ACHN (cell line): ENCODE measurements at regions not wholly inside any gene's neighbourhood (a gene's known extent, or its start where the extent isn't known, plus 50 kb on each side); places are given as distances from the start of the nearest gene placed in this dataset.

Source experiments
- DNase-seq: peaks from one replicate; pipeline ENCODE4 v3.0.0-alpha.2; 2015
- in situ Hi-C: cut with HindIII; loops from 2 replicates; pipeline ENCODE4 v1.10.0; 2017; ENCODE audit warnings: low sequenced_read_pairs, low pct_ligation_motif_present, low pct_unique_long_range_greater_than_20kb

GRCh38 chr18:60543646-60544045, 171.1 kb upstream of the MC4R start:
- DNase-seq = no peak
- in situ Hi-C loops = no loop called here

GRCh38 chr18:60549338-60549960, 176.9 kb upstream of the MC4R start:
- in situ Hi-C loops = no loop called here
- peak; percentile 78 for DNase-seq

- in situ Hi-C loops = loop anchor here (25.0 kb wide), 1 partner anchor 566 kb away; no protein-coding TSS in a partner anchor
- DNase-seq = no peak
Measured at GRCh38 chr18:60552948-60553347, 180.4 kb upstream of the MC4R start.

- DNase-seq = no peak
- in situ Hi-C loops = loop anchor here (25.0 kb wide), 1 partner anchor 568 kb away; no protein-coding TSS in a partner anchor
Measured at GRCh38 chr18:60554967-60555366, 182.4 kb upstream of the MC4R start.

GRCh38 chr18:60555625-60556024, 183.1 kb upstream of the MC4R start:
- in situ Hi-C loops = loop anchor here (25.0 kb wide), 1 partner anchor 568 kb away; no protein-coding TSS in a partner anchor
- DNase-seq = no peak

- no peak for DNase-seq
- in situ Hi-C loops = loop anchor here (25.0 kb wide), 1 partner anchor 569 kb away; no protein-coding TSS in a partner anchor
Measured at GRCh38 chr18:60556326-60556725, 183.8 kb upstream of the MC4R start.

GRCh38 chr18:60560071-60560470, 187.5 kb upstream of the MC4R start:
- in situ Hi-C loops = loop anchor here (25.0 kb wide), 1 partner anchor 573 kb away; no protein-coding TSS in a partner anchor

GRCh38 chr18:60563082-60563481, 190.5 kb upstream of the MC4R start:
- in situ Hi-C loops = loop anchor here (25.0 kb wide), 1 partner anchor 576 kb away; no protein-coding TSS in a partner anchor
- no peak for DNase-seq

More at GRCh38 chr18:60560071-60560470, 187.5 kb upstream of the MC4R start:
- DNase-seq = no peak

GRCh38 chr18:60568220-60568619, 195.6 kb upstream of the MC4R start:
- in situ Hi-C loops = loop anchor here (25.0 kb wide), 1 partner anchor 581 kb away; no protein-coding TSS in a partner anchor
- no peak for DNase-seq

GRCh38 chr18:60570172-60570571, 197.6 kb upstream of the MC4R start:
- no peak for DNase-seq
- in situ Hi-C loops = loop anchor here (25.0 kb wide), 1 partner anchor 583 kb away; no protein-coding TSS in a partner anchor

GRCh38 chr18:60577457-60577856, 204.9 kb upstream of the MC4R start:
- DNase-seq = no peak
- in situ Hi-C loops = no loop called here

GRCh38 chr18:60585670-60586069, 213.1 kb upstream of the MC4R start:
- no peak for DNase-seq
- in situ Hi-C loops = no loop called here

- DNase-seq = no peak
- in situ Hi-C loops = no loop called here
Measured at GRCh38 chr18:60593249-60593648, 220.7 kb upstream of the MC4R start.

- in situ Hi-C loops = no loop called here
- no peak for DNase-seq
Measured at GRCh38 chr18:60596928-60597327, 224.4 kb upstream of the MC4R start.

GRCh38 chr18:60599267-60599666, 226.7 kb upstream of the MC4R start:
- no peak for DNase-seq
- in situ Hi-C loops = no loop called here

- DNase-seq = no peak
- in situ Hi-C loops = no loop called here
Measured at GRCh38 chr18:60599995-60600394, 227.4 kb upstream of the MC4R start.

- in situ Hi-C loops = no loop called here
- no peak for DNase-seq
Measured at GRCh38 chr18:60601249-60601648, 228.7 kb upstream of the MC4R start.

- in situ Hi-C loops = no loop called here
- DNase-seq = no peak
Measured at GRCh38 chr18:60623331-60623730, 250.8 kb upstream of the MC4R start.

- in situ Hi-C loops = no loop called here
- DNase-seq = no peak
Measured at GRCh38 chr18:60624207-60624606, 251.6 kb upstream of the MC4R start.

GRCh38 chr18:60639836-60640235, 267.3 kb upstream of the MC4R start:
- no peak for DNase-seq
- in situ Hi-C loops = no loop called here
